EH (cell line): ENCODE measurements at regions not wholly inside any gene's neighbourhood (a gene's known extent, or its start where the extent isn't known, plus 50 kb on each side); places are given as distances from the start of the nearest gene placed in this dataset.

Experiments
- DNase-seq: peaks from one replicate; pipeline ENCODE4 v3.0.0-alpha.2; 2015; ENCODE audit warnings: low read depth

GRCh38 chr1:94592571-94592920 is 51.0 kb upstream of the F3 start:
- no peak for DNase-seq

DNA sequence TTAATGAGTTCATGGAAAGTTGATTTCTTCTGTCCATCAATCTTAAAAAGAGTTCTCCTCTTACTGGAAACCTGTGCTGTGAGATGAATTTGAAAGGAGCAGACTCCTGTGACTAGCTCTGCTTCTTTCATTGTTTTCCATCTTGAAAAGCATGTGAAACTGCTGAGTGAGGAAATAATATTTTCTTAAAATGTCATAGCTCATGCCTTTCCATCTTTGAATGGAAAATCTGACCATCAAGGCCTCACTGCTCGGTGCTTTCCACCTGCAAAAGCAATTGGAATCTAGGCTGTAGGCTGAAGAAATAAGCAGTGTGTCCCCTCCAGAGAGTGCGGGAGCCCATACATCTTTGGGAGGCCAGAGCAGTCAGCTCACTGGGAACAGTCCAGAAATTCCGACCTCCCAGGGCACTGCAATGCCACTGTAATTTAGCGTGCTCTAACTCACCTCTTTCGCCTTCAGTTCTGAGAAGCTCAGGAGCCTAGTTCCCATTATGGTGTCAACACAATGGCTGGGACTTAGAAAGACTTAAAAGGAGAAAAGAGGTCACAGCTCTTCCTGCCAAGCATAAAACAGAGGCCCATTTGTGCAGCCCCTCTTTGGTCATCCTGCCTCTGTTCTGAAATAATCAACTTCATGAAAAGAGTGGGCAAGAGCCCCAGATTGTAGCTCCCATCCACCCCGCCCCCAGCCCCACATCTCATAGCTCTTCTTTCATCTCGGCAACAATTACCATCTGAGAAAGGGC is 50.4 kb upstream of the F3 start:
- no peak for DNase-seq
